GM10248 (cell line): ENCODE measurements at regions not wholly inside any gene's neighbourhood (a gene's known extent, or its start where the extent isn't known, plus 50 kb on each side); places are given as distances from the start of the nearest gene placed in this dataset.

Source experiments
- CTCF ChIA-PET: fragments of 300-600 bp; sonication (Branson Sonifier 250); formaldehyde crosslinking; extraction: SDS; loops from one replicate; lab custom pipeline; 2021; ENCODE audit warnings: antibody characterized with exemption; lab: Yijun Ruan, JAX
- POLR2A ChIA-PET: fragments of 350-650 bp; sonication (Branson Sonifier 250); formaldehyde crosslinking; extraction: SDS; loops from one replicate; lab custom pipeline; 2020; ENCODE audit warnings: antibody characterized with exemption; lab: Yijun Ruan, JAX
- DNase-seq: peaks from one replicate; pipeline ENCODE4 v3.0.0; 2012; ENCODE audit errors: extremely low spot score
- CTCF ChIP-seq: IDR thresholded peaks from 2 replicates; pipeline ENCODE4 v1.5.1; 2012; ENCODE audit warnings: mild to moderate bottlenecking, low read depth; ENCODE audit errors: extremely low read depth, missing control alignments, control extremely low read depth

- ChIA-PET CTCF (no interaction called here), POLR2A (no interaction called here)
- TF ChIP-seq CTCF: no peak
- no peak for DNase-seq
Observed at GRCh38 chr14:86311151-86311550, 781.2 kb downstream of the FLRT2 start.

DNA sequence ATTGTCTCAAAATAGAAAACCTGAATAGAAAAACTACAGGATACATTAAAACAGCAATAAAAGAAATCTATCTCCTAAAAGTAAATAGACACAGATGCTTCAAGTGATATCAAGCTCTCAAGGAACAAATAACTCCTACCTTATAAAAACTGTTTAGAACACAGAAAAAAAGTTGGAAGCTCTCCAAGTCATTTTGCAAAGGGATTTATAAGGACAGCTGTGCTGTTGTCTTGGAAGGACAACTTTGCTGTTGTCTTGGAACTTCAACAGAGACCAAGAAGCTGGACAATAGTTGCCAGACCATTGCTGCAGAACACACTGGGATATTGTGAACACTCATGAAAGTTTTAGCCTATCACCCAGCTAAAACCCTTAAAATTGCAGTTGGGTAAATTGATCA lies 780.7 kb downstream of the FLRT2 start:
- TF ChIP-seq CTCF: no peak
- DNase-seq: no peak
- CTCF ChIA-PET: no interaction called here
- POLR2A ChIA-PET: no interaction called here

GRCh38 chr14:86310148-86310547 lies 780.2 kb downstream of the FLRT2 start:
- CTCF ChIA-PET: no interaction called here
- POLR2A ChIA-PET: no interaction called here
- DNase-seq: no peak
- no peak for TF ChIP-seq CTCF

DNA sequence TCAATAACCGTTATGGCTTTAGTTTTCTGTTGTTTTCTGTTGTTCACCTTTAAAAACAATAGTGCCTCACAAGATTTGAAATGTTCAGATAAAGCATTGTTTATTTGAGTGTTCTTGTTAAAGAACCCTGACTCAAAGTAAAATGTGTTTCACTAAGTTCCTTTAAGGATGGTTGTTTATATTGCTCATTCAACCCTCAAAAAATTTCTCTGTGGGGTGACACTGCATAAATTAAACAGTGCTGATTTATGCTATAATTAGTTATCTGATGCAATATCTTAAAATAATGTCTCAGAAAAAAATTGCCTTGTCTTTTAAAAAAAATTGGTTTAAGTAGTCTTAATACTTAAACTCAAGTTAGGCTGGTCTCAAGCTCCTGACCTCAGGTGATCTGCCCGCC lies 775.1 kb downstream of the FLRT2 start:
- no peak for DNase-seq
- no peak for TF ChIP-seq CTCF
- ChIA-PET CTCF (no interaction called here), POLR2A (no interaction called here)

DNA sequence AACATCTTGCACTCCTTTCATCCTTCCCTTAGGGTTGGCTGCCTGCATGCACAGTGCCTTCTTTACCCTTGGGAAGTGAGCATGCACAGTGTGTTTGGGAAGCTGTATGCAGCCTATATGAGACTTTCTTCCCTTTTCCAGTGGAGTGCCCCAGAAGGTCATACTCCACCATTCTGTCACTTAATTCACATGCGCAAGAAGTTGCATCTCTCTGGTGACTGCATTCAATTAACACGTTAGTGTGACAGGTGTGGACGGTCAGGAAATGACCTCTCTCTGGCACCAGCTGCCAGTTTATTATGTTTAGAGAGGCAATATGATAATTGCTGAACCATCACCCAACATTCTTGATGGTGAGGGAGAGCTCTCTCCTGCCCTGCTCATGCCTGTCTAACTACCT lies 770.0 kb downstream of the FLRT2 start:
- ChIA-PET POLR2A (no interaction called here), CTCF (no interaction called here)
- no peak for TF ChIP-seq CTCF
- DNase-seq: no peak

GRCh38 chr14:86296173-86296572 lies 766.2 kb downstream of the FLRT2 start:
- ChIA-PET CTCF (no interaction called here), POLR2A (no interaction called here)
- no peak for DNase-seq
- no peak for TF ChIP-seq CTCF

DNA sequence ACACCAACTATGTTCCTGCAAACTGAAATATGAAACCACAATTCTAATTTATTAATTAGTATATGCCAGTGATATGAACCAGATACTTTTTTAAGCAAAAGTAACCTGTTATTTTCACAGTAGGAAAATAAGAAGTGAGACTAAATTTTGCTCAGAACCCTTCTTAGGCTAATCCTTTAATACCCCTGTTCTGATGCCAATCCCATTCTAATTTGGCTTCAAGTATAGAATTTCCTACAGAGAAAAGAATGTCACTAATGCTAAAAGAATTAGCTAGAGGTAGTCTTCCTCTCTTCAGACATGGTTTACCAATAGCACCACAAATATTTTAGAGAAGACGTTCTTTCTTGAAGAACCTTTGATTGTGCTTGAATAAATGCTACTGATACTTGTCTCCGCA lies 758.4 kb downstream of the FLRT2 start:
- no peak for DNase-seq
- POLR2A ChIA-PET: no interaction called here
- no peak for TF ChIP-seq CTCF
- CTCF ChIA-PET: no interaction called here
